GM21423 (cell line): ENCODE measurements at regions not wholly inside any gene's neighbourhood (a gene's known extent, or its start where the extent isn't known, plus 50 kb on each side); places are given as distances from the start of the nearest gene placed in this dataset.
"Not testable (repeated sequence)": the region's sequence is repeated elsewhere in the genome, so short reads cannot be mapped to it uniquely, and the experiment has no call there.

Experiments used
- ATAC-seq: cut with Tn5 transposase; IDR thresholded peaks from one replicate; pipeline ENCODE4 v1.9.1; 2021; ENCODE audit warnings: mild to moderate bottlenecking, moderate library complexity; ENCODE audit not compliant: unreplicated experiment

- no peak for ATAC-seq
These were observed 542.1 kb downstream of the XYLT1 start for GRCh38 chr16:16928532-16929109.

GRCh38 chr16:16930309-16931000 is 540.3 kb downstream of the XYLT1 start:
- ATAC-seq, result no peak

DNA sequence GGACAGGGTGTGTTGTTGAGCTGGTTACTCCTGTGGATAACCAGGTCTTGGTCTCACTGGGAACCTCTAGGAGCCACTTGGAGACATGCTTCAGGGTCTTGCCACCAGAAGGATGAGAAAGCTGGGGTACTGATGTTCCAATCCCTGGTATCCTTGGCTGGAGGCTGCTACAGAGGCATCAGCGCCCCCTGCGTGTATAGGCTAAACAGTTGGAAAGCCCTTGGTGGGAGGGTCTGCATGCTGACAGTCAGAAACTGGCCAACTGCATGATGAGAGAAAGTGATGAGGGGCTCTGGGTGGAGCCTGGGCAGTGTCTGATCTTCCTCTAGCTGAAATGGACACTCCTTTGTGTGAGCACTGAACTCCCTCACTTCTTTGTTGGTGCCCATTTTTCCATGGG is 536.9 kb downstream of the XYLT1 start:
- ATAC-seq, result no peak

DNA sequence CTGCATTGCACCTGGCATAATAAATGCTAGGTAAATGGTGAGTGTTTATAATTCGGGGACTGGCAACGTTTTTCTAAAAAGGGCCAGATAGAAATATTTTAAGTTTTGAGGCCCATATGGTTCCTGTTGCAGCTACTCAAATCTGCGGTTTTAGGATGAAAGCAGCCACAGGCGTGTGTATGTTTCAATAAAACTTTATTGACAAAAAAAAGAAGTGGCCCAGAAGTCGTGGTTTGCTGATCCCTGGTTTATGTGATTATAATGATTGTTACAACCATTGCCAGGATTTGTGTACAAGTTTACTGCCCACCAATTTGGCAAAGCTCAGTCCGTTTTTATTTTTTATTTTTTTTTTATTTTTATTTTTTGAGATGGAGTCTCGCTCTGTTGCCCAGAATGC is 536.1 kb downstream of the XYLT1 start:
- ATAC-seq, result no peak

GRCh38 chr16:16935909-16936308 is 534.9 kb downstream of the XYLT1 start:
- not testable (repeated sequence) for ATAC-seq

- ATAC-seq, result no peak
These were observed 533.2 kb downstream of the XYLT1 start for GRCh38 chr16:16937576-16937975.

DNA sequence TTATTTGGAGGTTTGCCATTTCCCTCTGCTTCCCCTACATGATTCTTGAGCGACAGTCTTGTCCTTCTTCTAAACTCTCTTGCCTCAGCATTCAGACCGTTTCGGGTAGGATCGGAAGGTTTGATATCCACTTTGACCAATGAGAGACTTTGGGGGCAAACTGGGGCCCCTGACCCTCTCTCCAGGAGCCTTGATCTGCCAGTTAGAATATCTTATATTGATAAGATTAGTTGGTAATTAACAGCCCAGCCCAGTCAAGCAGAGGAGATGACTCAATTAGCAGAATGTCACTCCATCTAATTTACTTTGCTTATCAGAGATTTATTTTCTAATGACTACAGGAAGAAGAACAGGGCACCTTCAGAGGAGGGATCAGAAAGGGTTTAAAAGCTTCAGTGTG is 532.8 kb downstream of the XYLT1 start:
- no peak for ATAC-seq

DNA sequence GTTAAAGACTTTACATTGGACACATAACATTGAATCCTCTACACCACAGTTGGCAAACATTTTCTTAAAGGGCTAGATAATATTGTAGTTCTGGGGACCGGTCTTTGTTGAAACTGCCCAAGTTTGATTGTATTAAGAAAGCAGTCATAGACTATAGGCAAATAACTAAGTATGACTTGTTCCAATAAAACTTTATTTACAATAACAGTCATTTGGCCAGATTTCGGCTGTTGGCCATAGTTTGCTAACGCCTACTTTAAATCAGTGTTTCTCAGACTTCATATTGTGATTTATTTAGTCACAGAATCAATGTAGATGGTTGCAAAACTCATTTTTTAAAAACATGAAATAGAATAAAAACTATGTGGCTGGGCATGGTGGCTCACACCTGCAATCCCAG is 531.8 kb downstream of the XYLT1 start:
- no peak for ATAC-seq

DNA sequence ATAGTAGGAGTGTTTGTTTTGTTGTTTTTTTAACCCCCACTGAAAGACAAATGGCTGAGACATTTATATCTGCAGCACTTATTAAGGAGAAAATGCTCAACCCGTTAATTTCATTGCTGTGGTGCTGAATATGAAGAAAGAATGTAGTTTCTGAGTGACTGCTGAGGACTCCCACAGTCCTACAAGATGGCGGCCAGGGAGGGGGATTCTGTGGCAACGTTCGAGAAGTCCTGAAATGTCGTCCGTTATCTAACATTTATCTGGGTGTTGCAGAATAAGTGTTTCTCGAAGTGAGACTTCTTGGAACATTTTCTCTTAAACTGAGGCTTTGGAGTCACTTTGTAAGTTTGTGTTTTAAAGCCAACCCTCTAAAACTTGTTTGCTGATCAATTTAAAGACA is 530.4 kb downstream of the XYLT1 start:
- no peak for ATAC-seq

- not testable (repeated sequence) for ATAC-seq
These were observed 527.9 kb downstream of the XYLT1 start for GRCh38 chr16:16942849-16943248.

DNA sequence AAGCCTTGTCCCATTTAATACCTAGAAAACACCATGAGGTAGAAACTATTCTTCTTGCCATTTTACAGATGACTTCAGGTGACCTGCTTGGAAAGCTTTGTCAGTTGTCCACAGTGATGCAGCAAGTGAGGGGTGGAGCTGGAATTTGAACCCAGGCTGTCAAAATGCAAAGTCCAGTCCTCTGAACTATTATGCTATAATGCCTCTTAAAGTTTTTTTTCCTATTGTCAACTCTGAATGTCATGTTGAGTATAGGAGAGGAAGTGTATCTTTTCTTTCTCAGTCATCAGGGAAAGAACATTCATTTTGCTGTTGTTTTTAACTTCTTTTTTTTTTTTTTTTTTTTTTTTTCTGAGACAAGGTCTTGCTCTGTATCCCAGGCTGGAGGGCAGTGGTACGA is 525.6 kb downstream of the XYLT1 start:
- ATAC-seq, result no peak

DNA sequence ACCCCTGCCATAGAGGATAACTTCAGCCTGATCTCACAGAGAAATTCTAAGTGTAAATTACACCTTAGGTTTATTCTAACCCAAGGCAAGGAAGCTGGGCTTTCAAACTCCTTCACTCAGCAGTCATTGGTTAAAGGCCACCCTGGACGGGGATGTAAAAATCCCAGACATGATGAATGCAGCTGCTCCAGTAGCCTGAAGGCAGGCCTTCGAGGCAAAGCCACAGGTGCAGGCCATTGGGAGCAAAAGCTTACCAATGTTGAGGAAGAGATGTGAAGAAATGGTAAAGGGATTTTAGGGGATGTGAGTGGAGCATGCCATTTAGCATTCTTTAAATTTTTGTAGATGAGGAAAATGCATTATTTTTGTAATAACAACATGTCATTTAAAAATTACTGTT is 514.4 kb downstream of the XYLT1 start:
- no peak for ATAC-seq

DNA sequence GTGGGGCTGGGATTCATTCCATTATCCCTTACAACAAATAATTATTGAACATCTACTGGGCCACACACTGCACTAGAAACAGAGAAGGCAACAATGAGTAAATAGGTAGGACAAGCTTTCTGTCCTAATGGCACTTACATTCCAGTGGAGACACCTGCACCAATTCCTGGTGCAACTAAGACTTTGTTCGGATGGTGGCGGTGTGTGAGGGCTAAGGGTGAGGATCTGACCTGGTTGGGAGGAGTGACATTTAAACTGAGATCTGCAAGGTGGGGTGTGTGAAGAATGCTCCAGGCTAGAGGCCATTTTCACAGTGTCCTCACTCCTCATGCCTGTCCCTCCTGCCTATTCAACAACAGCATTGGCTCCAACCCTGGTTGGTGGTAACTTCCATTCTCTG is 510.0 kb downstream of the XYLT1 start:
- ATAC-seq, result no peak

DNA sequence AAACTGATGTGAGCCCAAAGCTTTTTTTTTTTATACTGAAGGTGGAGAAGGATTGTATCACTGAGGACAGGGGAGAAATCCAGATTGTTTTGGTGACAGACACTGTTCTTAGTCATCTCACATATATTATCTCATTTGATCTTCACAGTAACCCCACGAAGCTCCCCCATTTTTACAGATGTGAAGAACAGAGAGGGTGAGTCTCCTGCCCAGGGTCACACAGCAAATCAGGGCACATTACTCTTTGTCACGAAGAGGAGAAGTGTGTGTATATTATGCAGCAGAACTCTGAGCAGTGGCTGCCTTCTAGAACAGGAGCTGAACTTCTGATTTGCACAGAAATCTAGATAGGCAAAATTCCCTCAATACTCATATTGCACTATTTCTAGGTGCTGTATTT is 504.3 kb downstream of the XYLT1 start:
- no peak for ATAC-seq

DNA sequence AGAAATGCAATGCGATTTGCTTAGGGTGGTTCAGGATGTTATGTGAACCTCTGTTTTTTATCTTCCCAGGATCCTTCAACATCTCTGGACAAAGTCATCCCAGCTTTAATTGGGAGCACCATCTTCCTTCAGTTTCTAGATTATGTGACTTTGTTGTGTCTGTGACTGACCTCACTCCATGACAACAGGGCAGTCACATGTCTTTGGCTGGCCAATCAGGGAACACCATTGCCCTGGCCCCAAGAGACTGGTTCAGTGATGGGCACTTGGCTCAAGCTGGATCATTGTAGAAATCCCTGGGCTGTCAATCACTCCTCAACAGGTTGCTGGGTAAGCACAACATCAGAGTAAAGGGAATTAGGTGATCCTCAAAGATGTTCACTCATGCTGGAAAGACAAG is 499.7 kb downstream of the XYLT1 start:
- no peak for ATAC-seq

DNA sequence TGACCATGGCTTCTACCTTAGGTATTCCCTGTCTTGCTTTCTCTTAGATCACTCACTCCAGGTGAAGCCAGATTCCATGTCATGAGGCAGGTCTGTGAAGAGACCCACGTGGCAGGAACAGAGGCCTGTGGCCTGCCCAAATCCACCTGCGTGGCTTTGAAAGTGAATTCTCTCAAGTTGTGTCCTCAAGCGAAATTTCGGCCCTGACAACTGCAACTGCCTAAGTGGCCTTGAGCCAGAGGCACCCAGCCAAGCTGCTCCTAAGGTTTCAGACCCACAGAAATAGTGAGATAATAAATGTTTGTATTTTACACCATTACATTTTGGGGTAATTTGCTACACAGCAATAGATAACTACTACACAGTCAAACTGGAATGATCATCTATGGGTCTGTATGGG is 497.9 kb downstream of the XYLT1 start:
- no peak for ATAC-seq

DNA sequence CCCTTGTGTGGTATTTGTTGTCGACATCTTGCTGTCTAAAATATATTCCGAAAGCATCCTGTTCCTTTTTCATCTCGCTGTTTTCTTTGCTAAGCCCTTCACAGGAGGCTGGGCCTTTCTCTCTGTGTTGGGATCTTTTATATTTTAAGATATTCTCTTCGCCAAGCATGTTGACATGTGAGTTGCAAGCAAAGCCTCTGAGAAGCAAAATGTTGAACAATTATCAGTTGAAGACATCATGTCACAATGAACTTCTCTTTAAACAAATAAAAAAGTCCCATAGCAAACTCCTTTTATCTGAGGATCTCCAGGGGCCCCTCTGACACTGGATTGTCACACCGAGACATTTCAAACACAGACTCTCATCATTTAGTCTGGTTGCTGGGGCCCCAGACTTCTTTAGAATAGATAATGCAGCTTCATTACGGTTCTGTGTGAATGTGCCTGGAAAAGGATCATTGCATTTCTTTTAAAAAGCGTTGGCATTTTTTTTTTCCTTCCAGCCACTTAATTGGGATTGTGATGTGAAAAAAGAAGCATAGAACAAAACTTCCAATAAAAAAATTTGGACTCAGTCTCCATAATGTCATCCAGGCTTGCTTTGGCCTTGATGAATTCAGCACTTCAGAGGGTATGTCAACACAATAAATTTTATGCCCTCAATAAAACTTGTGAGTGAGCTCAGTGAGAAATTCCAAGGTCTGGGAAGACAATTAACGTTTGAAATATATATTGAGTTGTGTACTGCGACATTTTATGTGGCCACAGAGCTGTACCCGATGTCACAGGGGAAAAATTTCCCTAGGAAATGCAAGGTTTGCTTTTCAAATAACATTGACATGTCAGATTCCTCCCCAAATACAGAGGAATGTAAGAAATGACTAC is 496.8 kb downstream of the XYLT1 start:
- no peak for ATAC-seq

DNA sequence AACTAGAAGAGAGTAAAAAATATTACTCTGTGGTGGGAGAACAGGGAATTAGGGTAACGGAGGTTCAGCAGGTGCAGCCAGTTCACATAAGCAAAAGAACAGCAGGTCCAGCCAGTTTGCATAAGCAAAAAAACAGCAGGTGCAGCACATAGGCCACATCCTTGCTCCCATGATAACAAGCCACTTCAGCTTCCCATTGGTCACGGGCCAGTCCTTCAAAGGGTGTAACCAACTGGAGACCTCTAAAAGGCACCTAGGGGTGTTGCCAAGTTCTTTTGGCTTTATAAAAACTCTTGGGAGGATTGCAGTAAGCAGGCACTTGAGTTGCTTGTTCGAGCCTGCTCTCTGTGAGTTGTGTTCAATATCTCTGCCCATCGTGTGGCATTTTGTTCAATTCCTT is 488.1 kb downstream of the XYLT1 start:
- ATAC-seq, result no peak

DNA sequence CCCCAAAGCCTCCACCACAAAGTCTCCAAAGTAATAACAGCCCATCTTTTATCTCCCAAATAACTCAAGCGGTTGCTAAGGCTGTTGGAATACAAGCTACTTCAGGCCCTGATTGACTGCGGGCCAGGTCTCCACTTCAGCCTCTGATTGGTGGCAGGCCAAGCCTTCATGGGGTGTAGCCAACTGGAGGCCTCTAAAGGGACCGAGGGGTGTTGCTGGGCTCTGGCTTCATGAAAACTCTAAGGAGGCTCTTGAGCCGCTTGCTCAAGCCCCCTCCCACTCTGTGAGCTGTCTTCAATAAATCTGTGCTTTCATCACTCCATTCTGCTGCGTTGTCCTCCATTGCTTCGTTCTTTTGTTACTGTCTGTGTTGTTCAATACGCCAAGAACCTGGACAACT is 487.2 kb downstream of the XYLT1 start:
- no peak for ATAC-seq

DNA sequence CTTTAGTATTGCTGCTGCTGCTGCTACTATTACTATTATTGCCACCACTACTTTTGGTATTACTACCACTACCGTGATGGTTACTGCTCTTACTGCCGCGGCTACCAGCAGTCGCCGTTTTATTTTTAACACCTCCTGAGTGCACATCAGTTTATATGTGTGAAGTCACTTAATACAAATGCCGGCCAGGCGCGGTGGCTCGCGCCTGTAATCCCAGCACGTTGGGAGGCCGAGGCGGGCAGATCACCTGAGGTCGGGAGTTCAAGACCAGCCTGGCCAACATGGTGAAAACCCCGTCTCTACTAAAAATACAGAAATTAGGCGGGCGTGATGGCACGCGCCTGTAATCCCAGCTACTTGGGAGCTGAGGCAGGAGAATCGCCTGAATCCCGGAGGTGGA is 486.7 kb downstream of the XYLT1 start:
- not testable (repeated sequence) for ATAC-seq

- no peak for ATAC-seq
These were observed 485.1 kb downstream of the XYLT1 start for GRCh38 chr16:16985707-16986106.

GRCh38 chr16:16988963-16989362 is 481.8 kb downstream of the XYLT1 start:
- ATAC-seq, result no peak
